ENCODE measurements at regions not wholly inside any gene's neighbourhood (a gene's known extent, or its start where the extent isn't known, plus 50 kb on each side); places are given as distances from the start of the nearest gene placed in this dataset.

DNA sequence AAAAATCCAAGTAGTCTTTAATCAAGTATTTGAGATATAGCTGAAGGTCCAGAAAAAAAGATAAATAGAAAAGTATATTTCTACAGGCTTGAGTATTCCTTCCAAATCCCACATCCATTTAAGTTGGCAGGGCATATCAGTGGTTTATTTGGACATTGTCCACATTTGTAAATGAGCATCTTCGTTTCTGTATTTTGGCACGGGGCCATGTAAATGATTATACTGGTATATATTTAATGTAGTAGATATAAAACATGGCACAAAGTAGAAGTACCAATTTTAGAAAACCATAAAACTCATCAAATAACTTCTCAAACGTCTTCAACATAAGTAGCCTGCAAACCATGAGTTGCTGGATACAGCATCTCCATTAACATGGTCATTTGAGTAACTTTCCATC lies 437.4 kb upstream of the SOX5 start:
- Histone ChIP-seq H3K27ac (ENCODE audit: low read length) (no peak overlapping the region), H3K4me3 (ENCODE audit: low read length) (no peak overlapping the region), H3K27me3 (ENCODE audit: control insufficient read depth, insufficient read depth, low read length) (no peaks in the 10 kb centered on the region), H3K9me3 (ENCODE audit: control insufficient read depth, insufficient read depth, low read length) (no peaks in the 10 kb centered on the region), H3K4me1 (ENCODE audit: control insufficient read depth, insufficient read depth, low read length) (no peaks in the 10 kb centered on the region), H3K36me3 (ENCODE audit: control insufficient read depth, insufficient read depth, low read length) (no peaks in the 10 kb centered on the region)
- DNase-seq (ENCODE audit: low read depth, low spot score): no peak
- WGBS (ENCODE audit: insufficient coverage, insufficient read length): no CpG with 5 or more reads among the region's 3 CpGs

DNA sequence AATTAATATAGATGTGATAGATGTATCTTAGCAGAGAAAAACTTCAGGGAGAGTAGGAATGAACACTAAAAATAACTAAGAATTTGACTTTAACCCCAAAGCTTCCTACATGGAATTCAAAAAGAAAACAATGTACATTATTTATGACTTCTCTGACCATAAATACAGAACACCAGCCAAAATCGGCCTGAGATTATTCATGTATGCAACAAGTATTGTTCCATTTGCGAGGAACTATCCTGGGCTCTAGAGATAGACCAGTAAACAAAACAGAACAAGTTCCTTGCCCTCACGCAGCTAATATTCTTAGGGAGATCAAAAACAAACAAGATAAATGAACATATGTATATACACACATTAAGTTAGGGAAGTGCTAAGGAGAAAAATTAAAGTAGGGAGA lies 432.3 kb upstream of the SOX5 start:
- no peak for DNase-seq (ENCODE audit: low read depth, low spot score)
- no CpG with 5 or more reads among the region's 3 CpGs for WGBS (ENCODE audit: insufficient coverage, insufficient read length)
- H3K9me3 ChIP-seq (ENCODE audit: control insufficient read depth, insufficient read depth, low read length): no peaks in the 10 kb centered on the region
- H3K4me3 ChIP-seq (ENCODE audit: low read length): no peak overlapping the region
- peaks cover 1% of the 10 kb centered on the region; the same call in 1 of the 2 replicates for H3K4me1 ChIP-seq (ENCODE audit: control insufficient read depth, insufficient read depth, low read length)
- H3K27ac ChIP-seq (ENCODE audit: low read length): no peak overlapping the region
- no peaks in the 10 kb centered on the region for H3K27me3 ChIP-seq (ENCODE audit: control insufficient read depth, insufficient read depth, low read length)
- no peaks in the 10 kb centered on the region for H3K36me3 ChIP-seq (ENCODE audit: control insufficient read depth, insufficient read depth, low read length)

DNA sequence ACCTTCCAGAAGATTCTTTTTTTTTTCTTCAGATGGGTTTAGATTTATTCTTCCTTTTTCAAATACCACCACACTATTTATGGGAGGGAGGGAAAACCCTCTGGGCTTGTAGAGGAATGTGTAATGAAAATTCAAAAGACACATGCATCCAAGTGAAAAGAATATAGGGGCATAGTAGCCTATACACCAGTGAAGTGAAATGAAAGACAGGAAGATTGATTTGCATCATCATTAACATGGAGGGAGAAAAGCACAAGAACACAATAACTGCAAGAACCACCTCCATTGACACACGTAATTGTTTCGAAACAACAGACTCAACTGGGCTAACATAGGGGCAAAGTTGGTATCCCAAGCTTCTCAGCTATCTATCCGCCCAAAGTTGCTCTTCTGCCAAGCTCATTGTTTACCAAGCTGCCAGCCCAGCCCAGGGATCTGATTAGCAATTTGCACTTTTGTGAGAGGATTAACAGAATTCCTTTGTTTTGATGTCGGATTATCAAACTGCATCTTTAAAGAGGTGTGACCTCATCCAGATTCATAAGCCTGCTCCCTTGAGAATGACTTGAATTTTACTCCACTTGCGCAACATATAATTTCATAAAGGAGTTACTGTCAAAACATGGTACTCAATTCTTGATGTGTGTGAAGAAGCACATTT lies 430.5 kb upstream of the SOX5 start:
- H3K4me3 ChIP-seq (ENCODE audit: low read length): no peak overlapping the region
- no peak for DNase-seq (ENCODE audit: low read depth, low spot score)

DNA sequence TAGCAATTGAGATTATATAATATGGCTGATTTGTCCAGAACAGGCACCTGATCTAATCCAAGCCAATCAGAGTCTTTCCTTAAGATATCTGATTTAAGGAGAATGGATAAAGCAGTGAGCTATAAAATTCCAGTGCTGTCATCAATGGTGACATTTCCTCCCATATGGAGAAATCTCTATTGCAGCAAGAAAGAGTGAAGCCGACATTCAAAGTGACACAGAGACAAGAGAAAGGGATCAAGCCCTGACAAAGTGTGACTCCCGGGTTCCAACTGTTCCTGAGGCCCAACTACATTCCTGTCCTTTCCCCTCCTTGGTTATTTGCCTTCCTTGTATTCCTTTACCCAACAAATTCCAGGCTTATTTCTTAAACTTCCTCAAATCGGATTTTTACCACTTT lies 430.0 kb upstream of the SOX5 start:
- WGBS (ENCODE audit: insufficient coverage, insufficient read length): no CpG with 5 or more reads among the region's 3 CpGs
- DNase-seq (ENCODE audit: low read depth, low spot score): no peak
- no peak overlapping the region for H3K27ac ChIP-seq (ENCODE audit: low read length)

More for the DNA sequence above, 430.5 kb upstream of the SOX5 start:
- Histone ChIP-seq H3K4me1 (ENCODE audit: control insufficient read depth, insufficient read depth, low read length) (peaks cover 1% of the 10 kb centered on the region; the same call in 1 of the 2 replicates), H3K27me3 (ENCODE audit: control insufficient read depth, insufficient read depth, low read length) (no peaks in the 10 kb centered on the region), H3K27ac (ENCODE audit: low read length) (no peak overlapping the region), H3K9me3 (ENCODE audit: control insufficient read depth, insufficient read depth, low read length) (no peaks in the 10 kb centered on the region), H3K36me3 (ENCODE audit: control insufficient read depth, insufficient read depth, low read length) (no peaks in the 10 kb centered on the region)
- WGBS (ENCODE audit: insufficient coverage, insufficient read length): no CpG with 5 or more reads among the region's 5 CpGs

DNA sequence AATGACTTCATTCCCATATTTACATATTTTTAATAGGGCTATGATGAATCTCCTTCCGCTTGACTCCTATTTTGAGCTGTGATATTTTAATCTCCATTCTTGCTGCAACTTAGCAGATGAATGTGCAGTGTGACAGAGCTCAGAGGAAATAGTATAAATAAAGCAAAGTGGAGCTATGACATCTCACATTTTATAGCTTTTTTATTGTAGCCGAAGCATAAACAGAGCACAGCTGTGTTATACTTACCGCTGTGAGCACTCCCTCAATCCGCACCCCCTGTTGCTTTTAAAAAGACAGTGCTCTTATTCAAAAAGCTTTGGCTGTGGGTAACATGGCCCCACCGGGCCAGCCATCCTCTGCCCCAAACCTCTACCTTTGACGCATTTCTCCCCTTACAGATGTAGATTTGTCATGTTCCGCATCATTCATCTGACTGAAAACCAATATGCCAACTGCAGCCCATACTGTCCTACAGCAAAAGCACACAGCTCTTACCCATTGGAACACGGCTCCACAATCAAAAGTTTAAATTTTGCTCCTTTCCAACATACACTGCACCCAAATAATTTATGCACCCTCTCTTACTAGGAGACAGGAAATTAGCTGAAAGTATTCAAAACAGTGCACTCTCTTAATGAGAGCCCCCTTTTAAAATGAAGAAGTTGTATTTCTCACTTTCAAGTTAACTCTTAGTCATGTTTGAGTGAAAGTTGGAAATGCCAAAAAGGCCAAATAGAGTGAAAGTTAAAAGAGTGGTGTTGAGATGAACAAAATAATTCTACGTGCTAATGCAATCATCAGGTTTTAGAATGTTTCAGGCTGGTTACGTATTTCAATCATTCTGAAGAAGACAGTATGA lies 429.3 kb upstream of the SOX5 start:
- Histone ChIP-seq H3K9me3 (ENCODE audit: control insufficient read depth, insufficient read depth, low read length) (no peaks in the 10 kb centered on the region), H3K27me3 (ENCODE audit: control insufficient read depth, insufficient read depth, low read length) (no peaks in the 10 kb centered on the region), H3K36me3 (ENCODE audit: control insufficient read depth, insufficient read depth, low read length) (no peaks in the 10 kb centered on the region), H3K4me1 (ENCODE audit: control insufficient read depth, insufficient read depth, low read length) (peaks cover 1% of the 10 kb centered on the region; the same call in 1 of the 2 replicates), H3K27ac (ENCODE audit: low read length) (no peak overlapping the region), H3K4me3 (ENCODE audit: low read length) (no peak overlapping the region)
- no CpG with 5 or more reads among the region's 10 CpGs for WGBS (ENCODE audit: insufficient coverage, insufficient read length)
- no peak for DNase-seq (ENCODE audit: low read depth, low spot score)

More for the DNA sequence above, 430.0 kb upstream of the SOX5 start:
- Histone ChIP-seq H3K36me3 (ENCODE audit: control insufficient read depth, insufficient read depth, low read length) (no peaks in the 10 kb centered on the region), H3K27me3 (ENCODE audit: control insufficient read depth, insufficient read depth, low read length) (no peaks in the 10 kb centered on the region), H3K4me3 (ENCODE audit: low read length) (no peak overlapping the region), H3K9me3 (ENCODE audit: control insufficient read depth, insufficient read depth, low read length) (no peaks in the 10 kb centered on the region), H3K4me1 (ENCODE audit: control insufficient read depth, insufficient read depth, low read length) (peaks cover 1% of the 10 kb centered on the region; the same call in 1 of the 2 replicates)

DNA sequence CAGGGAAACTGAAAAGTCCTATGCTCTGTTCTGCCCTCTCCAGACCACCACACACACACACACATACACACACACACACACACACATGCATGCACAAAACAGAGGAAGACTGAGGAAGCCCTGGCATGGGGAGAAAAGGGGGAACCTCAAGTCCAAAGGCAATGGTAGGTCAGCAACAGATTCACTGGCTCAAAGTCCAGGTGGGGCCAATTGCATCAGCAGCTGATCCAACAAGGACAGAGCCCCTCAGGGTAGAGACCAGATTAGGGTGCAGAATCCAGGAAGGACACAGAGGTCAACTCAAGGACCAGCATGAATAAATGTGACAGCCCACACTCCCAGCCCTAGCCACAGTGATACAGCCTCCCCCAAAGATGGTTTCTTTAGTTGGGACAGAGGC lies 425.0 kb upstream of the SOX5 start:
- Histone ChIP-seq H3K27ac (ENCODE audit: low read length) (no peak overlapping the region), H3K4me3 (ENCODE audit: low read length) (no peak overlapping the region), H3K27me3 (ENCODE audit: control insufficient read depth, insufficient read depth, low read length) (no peaks in the 10 kb centered on the region), H3K4me1 (ENCODE audit: control insufficient read depth, insufficient read depth, low read length) (peaks cover 1% of the 10 kb centered on the region; the same call in 1 of the 2 replicates), H3K36me3 (ENCODE audit: control insufficient read depth, insufficient read depth, low read length) (no peaks in the 10 kb centered on the region), H3K9me3 (ENCODE audit: control insufficient read depth, insufficient read depth, low read length) (no peaks in the 10 kb centered on the region)
- no peak for DNase-seq (ENCODE audit: low read depth, low spot score)

DNA sequence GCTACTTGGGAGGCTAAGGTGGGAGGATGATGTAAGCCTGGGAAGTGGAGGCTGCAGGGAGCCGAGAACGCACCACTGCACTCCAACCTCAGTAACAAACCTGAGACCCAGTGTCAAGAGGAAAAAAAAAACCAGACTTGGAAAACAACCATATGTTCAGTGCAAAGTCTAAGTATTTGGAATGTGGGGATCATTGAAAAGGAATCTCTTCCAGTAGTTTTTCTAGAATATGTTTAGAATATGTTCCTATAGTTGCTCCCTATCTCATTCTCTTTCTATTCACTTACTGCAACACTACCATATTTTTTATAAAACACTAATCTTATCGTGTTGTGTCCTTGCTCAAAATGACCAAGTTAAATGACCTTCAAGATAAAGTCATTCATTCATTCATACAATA lies 423.5 kb upstream of the SOX5 start:
- Histone ChIP-seq H3K9me3 (ENCODE audit: control insufficient read depth, insufficient read depth, low read length) (no peaks in the 10 kb centered on the region), H3K27ac (ENCODE audit: low read length) (no peak overlapping the region), H3K36me3 (ENCODE audit: control insufficient read depth, insufficient read depth, low read length) (no peaks in the 10 kb centered on the region), H3K27me3 (ENCODE audit: control insufficient read depth, insufficient read depth, low read length) (no peaks in the 10 kb centered on the region), H3K4me1 (ENCODE audit: control insufficient read depth, insufficient read depth, low read length) (no peaks in the 10 kb centered on the region), H3K4me3 (ENCODE audit: low read length) (no peak overlapping the region)
- WGBS (ENCODE audit: insufficient coverage, insufficient read length): 100% methylated on average over 1 of the region's 3 CpGs
- no peak for DNase-seq (ENCODE audit: low read depth, low spot score)

DNA sequence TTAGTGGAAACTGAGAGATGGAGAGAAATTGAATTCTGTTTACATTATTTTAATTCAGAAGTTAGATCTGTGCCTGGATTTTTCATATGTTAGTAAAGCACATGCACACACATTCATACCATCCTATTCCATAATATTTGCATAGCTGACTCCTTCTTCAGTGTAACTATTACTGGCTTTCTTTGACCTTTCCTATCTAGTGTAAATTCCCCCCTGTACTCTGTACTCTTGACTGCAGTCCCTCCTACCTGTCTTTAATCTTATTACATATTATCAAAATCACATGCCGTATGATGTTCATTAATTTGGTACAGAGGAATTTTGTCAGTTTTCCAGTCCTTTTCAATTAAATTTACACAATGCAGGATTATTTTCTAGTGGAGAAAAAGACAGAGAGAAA lies 417.0 kb upstream of the SOX5 start:
- no peak overlapping the region for H3K27ac ChIP-seq (ENCODE audit: low read length)
- no peaks in the 10 kb centered on the region for H3K36me3 ChIP-seq (ENCODE audit: control insufficient read depth, insufficient read depth, low read length)
- no peak overlapping the region for H3K4me3 ChIP-seq (ENCODE audit: low read length)
- no peaks in the 10 kb centered on the region for H3K9me3 ChIP-seq (ENCODE audit: control insufficient read depth, insufficient read depth, low read length)
- DNase-seq (ENCODE audit: low read depth, low spot score): no peak
- no peaks in the 10 kb centered on the region; the same call in 1 of the 2 replicates for H3K4me1 ChIP-seq (ENCODE audit: control insufficient read depth, insufficient read depth, low read length)
- WGBS (ENCODE audit: insufficient coverage, insufficient read length): no CpG with 5 or more reads among the region's 1 CpG
- no peaks in the 10 kb centered on the region for H3K27me3 ChIP-seq (ENCODE audit: control insufficient read depth, insufficient read depth, low read length)

DNA sequence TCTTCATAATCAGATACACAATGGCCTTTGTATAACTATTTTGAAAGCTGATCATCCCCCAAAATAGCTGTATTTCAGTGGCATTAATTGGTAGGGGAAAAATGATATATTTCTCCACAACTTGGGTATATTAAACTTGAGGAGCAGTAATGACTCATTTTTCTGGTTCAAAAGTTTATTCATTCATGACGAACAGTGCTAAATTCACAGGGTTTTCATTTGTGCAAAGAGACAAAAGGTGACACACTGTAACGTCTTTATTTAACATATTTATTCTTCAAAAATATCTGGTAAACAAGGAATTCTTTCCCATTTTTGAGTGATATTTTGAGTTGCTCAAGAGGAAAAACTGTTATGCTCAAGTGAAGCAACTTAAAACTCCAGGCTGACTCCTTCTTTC lies 415.5 kb upstream of the SOX5 start:
- no peaks in the 10 kb centered on the region; the same call in 1 of the 2 replicates for H3K4me1 ChIP-seq (ENCODE audit: control insufficient read depth, insufficient read depth, low read length)
- no peaks in the 10 kb centered on the region for H3K36me3 ChIP-seq (ENCODE audit: control insufficient read depth, insufficient read depth, low read length)
- no CpG with 5 or more reads among the region's 2 CpGs for WGBS (ENCODE audit: insufficient coverage, insufficient read length)
- no peak for DNase-seq (ENCODE audit: low read depth, low spot score)
- no peaks in the 10 kb centered on the region for H3K27me3 ChIP-seq (ENCODE audit: control insufficient read depth, insufficient read depth, low read length)
- H3K9me3 ChIP-seq (ENCODE audit: control insufficient read depth, insufficient read depth, low read length): no peaks in the 10 kb centered on the region
- H3K4me3 ChIP-seq (ENCODE audit: low read length): no peak overlapping the region
- no peak overlapping the region for H3K27ac ChIP-seq (ENCODE audit: low read length)

DNA sequence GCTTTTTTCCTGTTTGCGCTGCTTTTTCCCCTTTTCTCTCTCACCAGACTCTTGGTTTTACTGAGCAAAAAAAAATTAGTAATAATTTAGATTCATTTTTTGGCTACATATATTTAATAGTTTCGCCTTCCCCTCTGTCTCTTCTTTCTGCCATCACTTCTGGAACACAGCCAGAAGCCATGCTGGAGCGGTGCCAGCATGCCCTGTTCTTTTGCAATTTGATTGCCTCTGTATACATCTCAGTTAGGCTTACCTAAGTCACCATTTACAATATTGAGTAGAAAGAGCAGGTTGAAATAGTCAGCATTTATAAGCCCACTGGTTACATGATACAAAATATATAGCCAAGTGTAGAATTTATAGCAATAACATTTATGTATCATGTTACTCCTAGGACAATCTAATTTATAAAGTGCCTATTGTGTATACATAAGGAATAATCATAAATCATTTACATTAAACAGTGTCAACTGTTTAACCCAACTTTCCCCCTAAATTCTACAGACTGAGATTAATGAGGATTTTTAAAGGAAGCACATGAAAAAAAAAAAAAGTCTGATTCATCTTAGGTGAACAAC lies 413.8 kb upstream of the SOX5 start:
- no peak overlapping the region for H3K4me3 ChIP-seq (ENCODE audit: low read length)
- WGBS (ENCODE audit: insufficient coverage, insufficient read length): no CpG with 5 or more reads among the region's 3 CpGs
- no peaks in the 10 kb centered on the region for H3K36me3 ChIP-seq (ENCODE audit: control insufficient read depth, insufficient read depth, low read length)
- no peaks in the 10 kb centered on the region for H3K9me3 ChIP-seq (ENCODE audit: control insufficient read depth, insufficient read depth, low read length)
- no peaks in the 10 kb centered on the region; the same call in 1 of the 2 replicates for H3K4me1 ChIP-seq (ENCODE audit: control insufficient read depth, insufficient read depth, low read length)
- DNase-seq (ENCODE audit: low read depth, low spot score): no peak
- no peaks in the 10 kb centered on the region for H3K27me3 ChIP-seq (ENCODE audit: control insufficient read depth, insufficient read depth, low read length)
- no peak overlapping the region for H3K27ac ChIP-seq (ENCODE audit: low read length)
